ENCODE measurements at regions not wholly inside any gene's neighbourhood (a gene's known extent, or its start where the extent isn't known, plus 50 kb on each side); places are given as distances from the start of the nearest gene placed in this dataset.

GRCh38 chr4:45186249-45186648 is 459.9 kb upstream of the GNPDA2 start:
- TF ChIP-seq CTCF (IDR thresholded peaks at IDR 0.05): no peak
- TF ChIP-seq POLR2A (IDR thresholded peaks at IDR 0.05): no peak

Data from Peyer's patch (tissue), 4 donors.